LNCaP clone FGC (cell line): ENCODE measurements at regions not wholly inside any gene's neighbourhood (a gene's known extent, or its start where the extent isn't known, plus 50 kb on each side); places are given as distances from the start of the nearest gene placed in this dataset.
A peak's percentile ranks its signal among the peaks of the same experiment; 100 is the strongest.

Source experiments
- DNase-seq: peaks from one replicate; pipeline ENCODE4 v3.0.0-alpha.2; 2011; ENCODE audit warnings: low read depth
- H3K4me3 ChIP-seq: 2 replicates; pipeline ENCODE4 v1.5.1; 2011; ENCODE audit warnings: mild to moderate bottlenecking, low read depth, low read length, control low read depth
- TF ChIP-seq, protein P1 (sequence below): IDR thresholded peaks from 2 replicates; pipeline ENCODE4 v1.5.1; 2012; ENCODE audit warnings: mild to moderate bottlenecking; ENCODE audit not compliant: control insufficient read depth, insufficient read depth; ENCODE audit errors: extremely low read depth

DNA sequence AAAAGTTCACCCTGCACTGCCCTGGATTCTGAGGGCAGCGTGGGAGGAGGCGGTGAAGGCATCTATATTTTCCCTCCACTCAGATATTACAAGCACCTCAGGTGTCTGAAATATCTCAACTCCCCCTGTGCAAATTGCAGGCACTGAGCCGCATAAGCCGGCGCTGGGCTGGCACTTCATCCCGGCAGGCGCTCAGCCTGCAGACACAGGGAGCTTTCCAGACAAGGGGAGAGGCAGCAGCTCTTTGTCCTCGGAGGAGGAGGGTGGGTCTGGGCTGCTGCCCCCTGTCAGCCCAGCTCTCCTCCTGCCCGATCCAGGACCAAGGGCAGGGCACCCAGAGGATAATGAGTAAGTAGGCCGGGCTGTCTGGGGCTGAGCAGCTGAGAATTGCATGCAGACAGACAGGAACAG, 189.3 kb upstream of the MYT1L start:
- no peak for DNase-seq
- no peak overlapping the region for H3K4me3 ChIP-seq
- TF ChIP-seq, protein P1, sequence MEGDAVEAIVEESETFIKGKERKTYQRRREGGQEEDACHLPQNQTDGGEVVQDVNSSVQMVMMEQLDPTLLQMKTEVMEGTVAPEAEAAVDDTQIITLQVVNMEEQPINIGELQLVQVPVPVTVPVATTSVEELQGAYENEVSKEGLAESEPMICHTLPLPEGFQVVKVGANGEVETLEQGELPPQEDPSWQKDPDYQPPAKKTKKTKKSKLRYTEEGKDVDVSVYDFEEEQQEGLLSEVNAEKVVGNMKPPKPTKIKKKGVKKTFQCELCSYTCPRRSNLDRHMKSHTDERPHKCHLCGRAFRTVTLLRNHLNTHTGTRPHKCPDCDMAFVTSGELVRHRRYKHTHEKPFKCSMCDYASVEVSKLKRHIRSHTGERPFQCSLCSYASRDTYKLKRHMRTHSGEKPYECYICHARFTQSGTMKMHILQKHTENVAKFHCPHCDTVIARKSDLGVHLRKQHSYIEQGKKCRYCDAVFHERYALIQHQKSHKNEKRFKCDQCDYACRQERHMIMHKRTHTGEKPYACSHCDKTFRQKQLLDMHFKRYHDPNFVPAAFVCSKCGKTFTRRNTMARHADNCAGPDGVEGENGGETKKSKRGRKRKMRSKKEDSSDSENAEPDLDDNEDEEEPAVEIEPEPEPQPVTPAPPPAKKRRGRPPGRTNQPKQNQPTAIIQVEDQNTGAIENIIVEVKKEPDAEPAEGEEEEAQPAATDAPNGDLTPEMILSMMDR = no peak

GRCh38 chr2:2519381-2519780, 188.3 kb upstream of the MYT1L start:
- H3K4me3 ChIP-seq = no peak overlapping the region
- TF ChIP-seq, protein P1 = no peak
- no peak for DNase-seq

GRCh38 chr2:2517399-2517798, 186.3 kb upstream of the MYT1L start:
- TF ChIP-seq, protein P1 = no peak
- no peak for DNase-seq
- no peak overlapping the region for H3K4me3 ChIP-seq

GRCh38 chr2:2516386-2516785, 185.3 kb upstream of the MYT1L start:
- no peak for DNase-seq
- H3K4me3 ChIP-seq = no peak overlapping the region
- TF ChIP-seq, protein P1 = no peak

DNA sequence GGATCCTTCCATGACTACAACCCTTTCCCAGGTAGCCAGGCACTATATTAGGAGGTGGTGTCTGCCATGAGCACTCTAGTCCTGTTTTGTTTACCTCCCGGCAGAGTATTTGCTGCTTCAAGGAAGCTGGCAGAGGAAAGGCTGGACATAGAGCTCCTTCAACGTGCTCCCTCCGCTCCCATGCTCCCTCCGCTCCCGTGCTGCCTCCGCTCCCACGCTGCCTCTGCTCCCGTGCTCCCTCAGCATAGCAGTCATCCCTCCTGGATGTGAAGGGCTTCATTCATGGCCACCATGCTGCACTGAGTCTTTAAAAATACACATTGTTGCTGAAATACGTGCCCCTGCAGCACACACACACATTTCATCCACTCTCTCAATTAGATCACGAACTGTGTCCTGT, 181.9 kb upstream of the MYT1L start:
- peak; percentile 10 for DNase-seq
- H3K4me3 ChIP-seq = no peak overlapping the region
- TF ChIP-seq, protein P1 = no peak

DNA sequence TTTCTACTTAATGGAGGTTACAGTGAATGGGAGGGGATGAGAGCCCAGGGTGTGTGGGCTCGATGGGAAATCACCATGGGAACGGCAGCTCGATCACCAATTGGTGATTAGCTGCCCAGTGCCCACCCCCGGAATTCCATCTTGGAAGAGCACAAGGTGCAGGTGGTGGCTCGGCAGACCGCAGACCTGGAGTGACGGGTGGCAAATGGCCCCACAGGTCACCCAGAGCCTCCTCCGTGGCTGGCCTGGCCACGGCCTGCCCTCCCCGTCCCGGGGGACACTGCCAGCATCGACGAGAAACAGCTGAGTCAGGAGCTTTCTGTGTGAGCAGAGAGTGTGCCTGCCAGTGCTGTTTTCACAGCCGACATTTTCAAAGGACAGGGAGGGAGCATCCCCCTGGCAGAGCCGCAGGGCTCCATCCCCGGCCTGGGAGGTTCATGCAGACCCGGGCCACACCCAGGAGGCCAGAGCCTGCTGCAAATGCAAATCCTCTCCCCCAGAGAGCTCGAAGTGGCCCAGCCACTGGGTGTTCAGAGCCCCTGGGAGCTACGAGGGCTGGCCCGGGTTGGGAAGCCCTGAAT, 176.4 kb upstream of the MYT1L start:
- TF ChIP-seq, protein P1 = no peak
- DNase-seq = no peak
- H3K4me3 ChIP-seq = no peak overlapping the region

DNA sequence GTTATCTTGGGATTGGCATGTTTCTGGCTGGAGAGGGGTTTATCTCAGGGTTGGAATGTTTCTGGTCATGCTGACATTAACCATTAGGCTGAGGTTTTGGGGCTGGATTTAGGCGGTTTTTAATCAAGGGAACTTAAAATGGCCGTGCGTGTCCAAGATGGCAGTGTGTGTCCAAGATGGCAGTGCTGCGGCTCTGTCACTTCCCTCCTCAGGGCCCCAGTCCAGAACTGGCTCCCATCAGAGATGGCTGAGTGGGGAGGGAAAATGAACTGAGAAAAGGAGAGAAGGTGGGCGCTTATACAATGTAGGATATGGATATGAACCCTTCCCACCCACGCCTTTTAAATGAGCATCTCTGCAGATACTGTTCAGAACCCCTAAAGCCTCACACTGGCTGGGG, 175.5 kb upstream of the MYT1L start:
- no peak overlapping the region for H3K4me3 ChIP-seq
- TF ChIP-seq, protein P1 = no peak
- no peak for DNase-seq
